ENCODE measurements at regions not wholly inside any gene's neighbourhood (a gene's known extent, or its start where the extent isn't known, plus 50 kb on each side); places are given as distances from the start of the nearest gene placed in this dataset.

DNA sequence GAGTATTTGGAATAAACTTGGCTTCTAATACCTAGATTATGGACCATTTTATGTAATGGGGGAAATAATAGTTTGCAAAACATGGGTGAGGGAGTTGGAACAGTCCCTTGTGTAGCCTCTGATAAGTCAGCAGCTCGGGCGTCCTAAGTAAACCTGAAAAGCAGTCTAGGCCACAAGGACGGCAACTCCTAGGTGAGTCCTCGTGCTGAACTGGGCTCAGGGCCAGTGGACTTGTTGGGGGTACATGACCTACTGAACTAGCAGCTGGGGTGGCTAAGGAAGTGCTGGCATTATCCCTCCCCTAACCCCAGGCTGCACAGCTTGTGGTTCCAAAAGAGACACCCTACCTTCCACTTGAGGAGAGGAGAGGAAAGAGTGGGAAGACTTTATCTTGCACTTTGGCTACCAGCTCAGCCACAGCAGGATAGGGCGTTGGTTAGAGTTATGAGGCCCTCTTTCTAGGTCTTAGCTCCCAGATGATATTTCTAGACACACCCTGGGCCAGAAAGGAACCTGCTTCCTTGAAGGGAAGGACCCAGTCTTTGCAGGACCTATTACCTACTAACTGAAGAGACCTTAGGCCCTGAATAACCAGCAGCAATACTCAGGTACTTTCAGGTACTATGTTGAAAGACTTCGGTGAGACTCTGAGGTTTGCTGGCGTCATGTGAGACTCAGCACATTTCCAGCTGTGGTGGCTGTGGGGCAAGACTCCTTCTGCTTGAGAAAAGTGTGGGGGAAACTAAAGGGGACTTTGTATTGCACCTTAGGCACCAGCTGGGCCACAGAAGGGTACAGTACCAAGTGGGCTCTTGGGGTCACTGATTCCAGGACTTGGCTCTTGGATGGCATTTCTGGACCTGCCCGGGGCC, 71.0 kb downstream of the AQP4 start:
- in situ Hi-C loops (cut with HindIII; ENCODE audit: low pct_unique_long_range_greater_than_20kb, low sequenced_read_pairs) = no loop called here

GRCh38 chr18:26792661-26793060, 72.8 kb downstream of the AQP4 start:
- no peak for DNase-seq (ENCODE audit: low read depth, low spot score)
- in situ Hi-C loops (cut with HindIII; ENCODE audit: low pct_unique_long_range_greater_than_20kb, low sequenced_read_pairs) = no loop called here

More for the DNA sequence above, 71.0 kb downstream of the AQP4 start:
- no peak for DNase-seq (ENCODE audit: low read depth, low spot score)

DNA sequence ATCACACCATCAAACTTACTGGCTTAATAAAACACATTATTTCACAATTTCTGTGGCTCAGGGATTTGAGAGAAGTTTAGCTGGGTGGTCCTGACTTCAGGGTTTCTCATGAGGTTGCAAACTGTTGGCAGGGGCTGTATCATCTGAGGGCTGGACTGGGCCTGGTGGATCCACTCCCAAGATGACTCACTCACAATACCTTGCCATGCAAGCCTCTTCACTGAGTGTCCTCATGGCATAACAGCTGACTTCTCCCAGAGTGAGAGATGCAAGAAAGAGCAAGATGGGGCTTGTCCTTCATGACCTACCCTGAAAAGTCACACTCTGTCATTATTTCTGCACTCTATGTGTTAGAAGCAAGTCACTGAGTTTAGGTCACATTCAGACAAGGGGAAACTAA, 73.8 kb downstream of the AQP4 start:
- in situ Hi-C loops (cut with HindIII; ENCODE audit: low pct_unique_long_range_greater_than_20kb, low sequenced_read_pairs) = no loop called here
- no peak for DNase-seq (ENCODE audit: low read depth, low spot score)

DNA sequence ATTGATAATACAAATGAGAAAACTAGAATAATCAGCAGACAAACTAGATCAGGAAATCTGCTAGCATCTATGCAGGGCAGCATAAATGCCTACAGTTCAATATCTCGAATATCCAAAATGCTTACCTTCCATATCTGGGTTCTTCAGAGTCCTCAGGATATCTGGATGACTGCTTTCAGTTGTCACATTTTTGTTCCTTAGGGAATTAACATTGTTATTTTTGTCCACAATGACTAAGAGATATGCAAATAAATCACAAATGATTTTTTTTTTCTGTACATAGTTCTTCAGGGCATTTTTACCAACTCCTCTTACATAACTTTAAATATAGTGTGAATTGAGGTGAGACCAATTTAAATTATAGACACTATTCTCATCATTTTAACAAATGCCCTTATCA, 80.9 kb downstream of the AQP4 start:
- in situ Hi-C loops (cut with HindIII; ENCODE audit: low pct_unique_long_range_greater_than_20kb, low sequenced_read_pairs) = no loop called here
- DNase-seq (ENCODE audit: low read depth, low spot score) = no peak

- DNase-seq (ENCODE audit: low read depth, low spot score) = no peak
- in situ Hi-C loops (cut with HindIII; ENCODE audit: low pct_unique_long_range_greater_than_20kb, low sequenced_read_pairs) = no loop called here
Observed at GRCh38 chr18:26783170-26783569, 82.3 kb downstream of the AQP4 start.

GRCh38 chr18:26780520-26781325, 84.8 kb downstream of the AQP4 start:
- in situ Hi-C loops (cut with HindIII; ENCODE audit: low pct_unique_long_range_greater_than_20kb, low sequenced_read_pairs) = no loop called here
- DNase-seq (ENCODE audit: low read depth, low spot score) = peak; percentile 59

DNA sequence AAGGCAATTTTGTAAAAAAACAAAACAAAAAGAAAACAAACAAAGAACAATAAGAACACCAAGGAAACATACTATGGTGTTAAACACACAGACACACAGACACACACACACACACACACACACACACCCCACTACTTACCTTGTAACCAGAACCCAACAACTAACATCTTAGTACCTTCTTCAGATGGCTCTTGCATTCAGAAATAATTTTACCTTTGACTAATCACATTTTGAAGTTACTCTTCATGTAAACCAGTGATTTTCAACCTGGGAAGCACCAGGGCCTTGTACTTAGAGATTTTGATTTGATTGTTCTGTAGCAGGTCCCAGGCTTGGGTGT, 87.5 kb downstream of the AQP4 start:
- DNase-seq (ENCODE audit: low read depth, low spot score) = no peak
- in situ Hi-C loops (cut with HindIII; ENCODE audit: low pct_unique_long_range_greater_than_20kb, low sequenced_read_pairs) = no loop called here

DNA sequence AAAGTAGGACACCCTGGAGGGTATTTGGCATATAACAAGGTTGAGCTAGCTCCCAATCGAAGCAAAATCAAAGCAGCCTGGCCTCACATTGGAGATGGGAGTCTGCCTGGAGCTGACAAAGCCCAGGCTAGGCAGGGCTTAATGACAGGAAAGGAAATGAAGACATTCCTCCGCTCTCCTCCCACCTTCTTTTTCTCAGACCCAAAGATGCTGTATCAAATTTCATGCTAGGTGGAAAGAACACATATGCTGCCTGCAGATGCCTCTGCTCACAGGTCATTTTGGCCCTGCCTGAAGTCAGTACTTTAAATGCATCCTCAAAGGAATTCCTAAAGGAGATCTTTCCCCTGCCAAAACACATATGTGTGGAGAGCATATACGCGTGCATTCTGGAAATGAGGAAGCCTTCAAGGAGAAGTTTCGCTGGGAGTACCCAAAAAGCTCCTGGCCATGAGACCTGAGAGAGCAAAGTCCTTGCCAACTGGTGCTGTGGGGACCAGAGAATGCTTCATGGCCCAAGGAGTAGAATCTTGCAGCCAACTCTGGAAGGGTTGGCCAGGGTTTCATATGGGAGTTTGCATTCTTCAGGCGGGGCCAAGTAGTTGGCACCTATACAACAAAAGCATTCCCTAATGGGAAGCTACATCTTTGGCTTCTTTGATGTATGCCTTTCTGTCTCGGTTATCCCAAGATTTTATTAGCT, 88.0 kb downstream of the AQP4 start:
- in situ Hi-C loops (cut with HindIII; ENCODE audit: low pct_unique_long_range_greater_than_20kb, low sequenced_read_pairs) = no loop called here
- DNase-seq (ENCODE audit: low read depth, low spot score) = no peak

DNA sequence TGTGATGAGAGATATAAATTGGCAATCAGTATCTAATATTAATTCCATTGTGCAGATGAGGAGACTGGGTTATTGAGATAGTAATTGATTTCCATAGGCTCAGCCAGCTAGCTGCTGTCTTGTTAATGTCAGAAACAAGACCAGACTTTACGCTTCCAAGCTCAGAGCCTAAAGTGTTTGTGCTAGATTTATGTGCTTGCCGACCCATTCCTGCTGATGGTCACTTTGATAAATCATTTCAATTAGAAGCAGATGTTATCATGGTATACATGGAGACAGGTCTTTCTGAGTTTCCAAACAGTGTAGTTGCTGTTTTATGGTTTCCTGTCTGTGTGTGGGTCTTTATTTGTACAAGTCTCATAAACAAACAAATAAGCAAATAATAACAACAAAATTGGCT, 92.8 kb downstream of the AQP4 start:
- in situ Hi-C loops (cut with HindIII; ENCODE audit: low pct_unique_long_range_greater_than_20kb, low sequenced_read_pairs) = no loop called here
- DNase-seq (ENCODE audit: low read depth, low spot score) = no peak

GRCh38 chr18:26771524-26771923, 94.0 kb downstream of the AQP4 start:
- DNase-seq (ENCODE audit: low read depth, low spot score) = peak; percentile 66
- in situ Hi-C loops (cut with HindIII; ENCODE audit: low pct_unique_long_range_greater_than_20kb, low sequenced_read_pairs) = no loop called here

DNA sequence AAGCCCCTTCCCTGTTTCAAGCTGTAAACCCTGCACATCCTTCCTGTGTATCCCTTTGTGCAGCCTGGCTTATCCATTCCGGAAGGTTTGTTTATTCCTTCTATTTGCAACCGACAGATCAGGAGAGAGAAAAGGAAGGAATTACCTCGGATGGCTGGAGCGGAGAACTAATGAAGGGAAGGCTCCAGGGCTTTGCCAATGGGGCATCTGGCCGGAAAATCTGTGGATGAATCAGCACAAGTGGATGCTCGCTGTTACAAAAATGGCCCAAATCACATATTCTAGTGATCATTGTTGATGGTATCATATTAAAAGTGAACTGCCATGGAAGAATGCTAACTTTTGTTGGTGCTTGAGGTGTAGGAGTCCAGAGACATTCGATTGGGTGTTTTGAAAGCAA, 97.1 kb downstream of the AQP4 start:
- DNase-seq (ENCODE audit: low read depth, low spot score) = no peak
- in situ Hi-C loops (cut with HindIII; ENCODE audit: low pct_unique_long_range_greater_than_20kb, low sequenced_read_pairs) = no loop called here

DNA sequence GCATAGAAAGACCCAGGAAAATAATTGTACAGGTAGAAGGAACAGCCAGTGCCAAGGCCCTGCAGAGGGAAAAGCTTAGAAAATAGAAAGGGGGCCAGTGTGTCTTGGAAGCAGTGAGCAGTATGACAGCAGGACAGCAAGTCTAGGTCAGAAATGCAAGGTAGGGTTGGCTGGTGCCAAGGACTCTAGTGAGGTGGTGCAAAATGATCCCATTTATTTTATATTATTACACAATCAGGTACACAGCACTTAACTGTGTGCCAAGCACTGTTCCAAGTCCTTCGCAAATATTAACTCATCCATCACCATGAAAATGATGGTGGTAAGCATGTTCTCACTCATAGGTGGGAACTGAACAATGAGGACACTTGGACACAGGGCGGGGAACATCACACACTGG, 100.0 kb downstream of the AQP4 start:
- in situ Hi-C loops (cut with HindIII; ENCODE audit: low pct_unique_long_range_greater_than_20kb, low sequenced_read_pairs) = no loop called here
- no peak for DNase-seq (ENCODE audit: low read depth, low spot score)

DNA sequence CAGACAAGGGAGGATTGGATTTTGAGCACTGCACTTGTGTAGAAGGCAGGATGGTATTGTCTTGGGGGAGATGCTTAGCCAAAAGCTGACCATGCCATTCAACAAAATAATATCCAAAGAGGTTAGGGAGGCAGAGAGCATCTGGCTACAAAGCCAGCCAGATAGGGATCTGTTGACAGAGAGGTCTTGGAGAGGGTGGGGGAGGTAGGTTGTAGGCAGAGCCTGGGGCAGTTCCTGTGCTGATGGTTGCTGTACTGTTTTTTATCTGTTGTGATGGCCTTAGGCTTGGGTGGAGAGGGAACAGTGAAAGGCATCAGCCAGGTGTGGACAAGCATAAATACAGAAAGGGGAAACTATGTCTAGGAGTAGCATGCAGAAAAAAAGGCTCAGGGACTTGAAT, 100.9 kb downstream of the AQP4 start:
- no peak for DNase-seq (ENCODE audit: low read depth, low spot score)
- in situ Hi-C loops (cut with HindIII; ENCODE audit: low pct_unique_long_range_greater_than_20kb, low sequenced_read_pairs) = no loop called here

- in situ Hi-C loops (cut with HindIII; ENCODE audit: low pct_unique_long_range_greater_than_20kb, low sequenced_read_pairs) = no loop called here
- no peak for DNase-seq (ENCODE audit: low read depth, low spot score)
Observed at GRCh38 chr18:26764177-26764576, 101.3 kb downstream of the AQP4 start.

DNA sequence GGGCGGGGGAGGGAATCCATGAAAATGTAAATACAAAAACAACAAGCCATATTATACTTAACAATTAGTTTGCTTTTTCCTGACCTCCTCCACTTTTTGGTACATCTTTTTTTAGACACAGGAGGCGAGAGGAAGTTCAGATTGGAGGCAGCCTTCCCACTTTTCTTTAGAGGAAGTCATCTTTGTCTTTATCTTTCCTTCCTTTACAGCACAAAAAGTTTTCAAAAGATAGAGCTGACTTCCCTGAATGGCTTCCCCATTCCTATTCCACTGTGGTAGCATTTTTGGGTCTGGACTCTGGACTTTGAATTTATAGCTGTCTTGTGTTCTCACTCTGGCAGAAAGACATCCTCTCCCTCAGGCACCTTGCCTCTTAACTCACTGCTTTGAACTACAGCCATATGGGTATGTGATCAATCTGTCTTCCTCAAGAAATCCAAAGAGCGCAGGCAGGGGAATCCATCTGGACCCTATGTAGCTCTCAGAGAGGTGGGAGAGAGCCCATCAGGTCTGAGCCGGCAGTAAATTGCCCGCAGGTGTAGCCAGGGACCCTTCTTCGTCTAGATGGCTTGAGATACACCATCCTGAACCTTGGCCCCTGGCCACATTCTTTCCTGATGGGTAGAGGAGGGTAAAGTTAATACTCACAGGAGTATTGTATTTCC, 101.9 kb downstream of the AQP4 start:
- in situ Hi-C loops (cut with HindIII; ENCODE audit: low pct_unique_long_range_greater_than_20kb, low sequenced_read_pairs) = no loop called here
- no peak for DNase-seq (ENCODE audit: low read depth, low spot score)

- in situ Hi-C loops (cut with HindIII; ENCODE audit: low pct_unique_long_range_greater_than_20kb, low sequenced_read_pairs) = no loop called here
- no peak for DNase-seq (ENCODE audit: low read depth, low spot score)
Observed at GRCh38 chr18:26757263-26758019, 108.1 kb downstream of the AQP4 start.

GRCh38 chr18:26756556-26756955, 109.0 kb downstream of the AQP4 start:
- no peak for DNase-seq (ENCODE audit: low read depth, low spot score)
- in situ Hi-C loops (cut with HindIII; ENCODE audit: low pct_unique_long_range_greater_than_20kb, low sequenced_read_pairs) = no loop called here

Data from SK-MEL-5 (cell line).